HepG2 (cell line): ENCODE measurements at regions not wholly inside any gene's neighbourhood (a gene's known extent, or its start where the extent isn't known, plus 50 kb on each side); places are given as distances from the start of the nearest gene placed in this dataset.

Experiments used
- HMG20A ChIP-seq: IDR thresholded peaks from 2 replicates; pipeline ENCODE4 v1.6.1; 2016; ENCODE audit warnings: borderline replicate concordance
- NFIC ChIP-seq: IDR thresholded peaks from 2 replicates; pipeline ENCODE4 v1.6.1; 2012; ENCODE audit warnings: mild to moderate bottlenecking, low read length, inconsistent platforms
- NONO ChIP-seq, 2 experiments: fragments of 450-650 bp in 1 of 2; sonication (generic) in 1 of 2; formaldehyde crosslinking in 1 of 2; IDR thresholded peaks in 1 of 2; conservative IDR thresholded peaks in 1 of 2; 2 replicates each; pipeline versions ENCODE4 v1.6.1 to v1.8.0; 2017 to 2022; ENCODE audit warnings: mild to moderate bottlenecking in 1 of 2, missing genetic modification reagents in 1 of 2, moderate library complexity in 1 of 2
- RAD51 ChIP-seq: fragments of 450-650 bp; IDR thresholded peaks from 2 replicates; pipeline ENCODE4 v1.6.1; 2016; ENCODE audit warnings: borderline replicate concordance
- SRF ChIP-seq: IDR thresholded peaks from 2 replicates; pipeline ENCODE4 v1.6.1; 2011; ENCODE audit warnings: mild to moderate bottlenecking, low read depth, low read length, moderate library complexity
- ZNF609 ChIP-seq: sonication (generic); formaldehyde crosslinking; IDR thresholded peaks from 2 replicates; pipeline ENCODE4 v1.4.0; 2020; ENCODE audit warnings: mild to moderate bottlenecking, missing genetic modification reagents, borderline replicate concordance
- ZNF646 ChIP-seq: sonication (generic); formaldehyde crosslinking; IDR thresholded peaks from 2 replicates; pipeline ENCODE4 v1.9.0; 2021; ENCODE audit warnings: mild to moderate bottlenecking, missing genetic modification reagents
- TF ChIP-seq, protein P1 (sequence below): sonication (generic); formaldehyde crosslinking; IDR thresholded peaks from 2 replicates; pipeline ENCODE4 v1.5.0; 2020; ENCODE audit warnings: missing genetic modification reagents
- TF ChIP-seq, protein P2 (sequence below): IDR thresholded peaks from 2 replicates; pipeline ENCODE4 v1.4.0; 2020; ENCODE audit warnings: mild to moderate bottlenecking, missing genetic modification reagents
- TF ChIP-seq, protein P3 (sequence below): sonication (generic); formaldehyde crosslinking; IDR thresholded peaks from 2 replicates; pipeline ENCODE4 v1.8.1; 2023; ENCODE audit warnings: mild to moderate bottlenecking, moderate library complexity, missing genetic modification reagents

GRCh38 chr15:53416219-53416940, 343.1 kb downstream of the WDR72 start (continued):
- TF ChIP-seq NONO (IDR thresholded peaks at IDR 0.05): no peak
- no peak for TF ChIP-seq NONO (CRISPR knock-in tag; conservative IDR thresholded peaks at IDR 0.05)
- TF ChIP-seq, protein P1, sequence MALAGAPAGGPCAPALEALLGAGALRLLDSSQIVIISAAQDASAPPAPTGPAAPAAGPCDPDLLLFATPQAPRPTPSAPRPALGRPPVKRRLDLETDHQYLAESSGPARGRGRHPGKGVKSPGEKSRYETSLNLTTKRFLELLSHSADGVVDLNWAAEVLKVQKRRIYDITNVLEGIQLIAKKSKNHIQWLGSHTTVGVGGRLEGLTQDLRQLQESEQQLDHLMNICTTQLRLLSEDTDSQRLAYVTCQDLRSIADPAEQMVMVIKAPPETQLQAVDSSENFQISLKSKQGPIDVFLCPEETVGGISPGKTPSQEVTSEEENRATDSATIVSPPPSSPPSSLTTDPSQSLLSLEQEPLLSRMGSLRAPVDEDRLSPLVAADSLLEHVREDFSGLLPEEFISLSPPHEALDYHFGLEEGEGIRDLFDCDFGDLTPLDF: no peak
- TF ChIP-seq, protein P2, sequence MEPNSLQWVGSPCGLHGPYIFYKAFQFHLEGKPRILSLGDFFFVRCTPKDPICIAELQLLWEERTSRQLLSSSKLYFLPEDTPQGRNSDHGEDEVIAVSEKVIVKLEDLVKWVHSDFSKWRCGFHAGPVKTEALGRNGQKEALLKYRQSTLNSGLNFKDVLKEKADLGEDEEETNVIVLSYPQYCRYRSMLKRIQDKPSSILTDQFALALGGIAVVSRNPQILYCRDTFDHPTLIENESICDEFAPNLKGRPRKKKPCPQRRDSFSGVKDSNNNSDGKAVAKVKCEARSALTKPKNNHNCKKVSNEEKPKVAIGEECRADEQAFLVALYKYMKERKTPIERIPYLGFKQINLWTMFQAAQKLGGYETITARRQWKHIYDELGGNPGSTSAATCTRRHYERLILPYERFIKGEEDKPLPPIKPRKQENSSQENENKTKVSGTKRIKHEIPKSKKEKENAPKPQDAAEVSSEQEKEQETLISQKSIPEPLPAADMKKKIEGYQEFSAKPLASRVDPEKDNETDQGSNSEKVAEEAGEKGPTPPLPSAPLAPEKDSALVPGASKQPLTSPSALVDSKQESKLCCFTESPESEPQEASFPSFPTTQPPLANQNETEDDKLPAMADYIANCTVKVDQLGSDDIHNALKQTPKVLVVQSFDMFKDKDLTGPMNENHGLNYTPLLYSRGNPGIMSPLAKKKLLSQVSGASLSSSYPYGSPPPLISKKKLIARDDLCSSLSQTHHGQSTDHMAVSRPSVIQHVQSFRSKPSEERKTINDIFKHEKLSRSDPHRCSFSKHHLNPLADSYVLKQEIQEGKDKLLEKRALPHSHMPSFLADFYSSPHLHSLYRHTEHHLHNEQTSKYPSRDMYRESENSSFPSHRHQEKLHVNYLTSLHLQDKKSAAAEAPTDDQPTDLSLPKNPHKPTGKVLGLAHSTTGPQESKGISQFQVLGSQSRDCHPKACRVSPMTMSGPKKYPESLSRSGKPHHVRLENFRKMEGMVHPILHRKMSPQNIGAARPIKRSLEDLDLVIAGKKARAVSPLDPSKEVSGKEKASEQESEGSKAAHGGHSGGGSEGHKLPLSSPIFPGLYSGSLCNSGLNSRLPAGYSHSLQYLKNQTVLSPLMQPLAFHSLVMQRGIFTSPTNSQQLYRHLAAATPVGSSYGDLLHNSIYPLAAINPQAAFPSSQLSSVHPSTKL (CRISPR knock-in tag): peak; percentile 25; the same call in 1 of the 2 replicates
- no peak for TF ChIP-seq SRF
- no peak for TF ChIP-seq RAD51
- TF ChIP-seq NFIC: no peak
- TF ChIP-seq, protein P3, sequence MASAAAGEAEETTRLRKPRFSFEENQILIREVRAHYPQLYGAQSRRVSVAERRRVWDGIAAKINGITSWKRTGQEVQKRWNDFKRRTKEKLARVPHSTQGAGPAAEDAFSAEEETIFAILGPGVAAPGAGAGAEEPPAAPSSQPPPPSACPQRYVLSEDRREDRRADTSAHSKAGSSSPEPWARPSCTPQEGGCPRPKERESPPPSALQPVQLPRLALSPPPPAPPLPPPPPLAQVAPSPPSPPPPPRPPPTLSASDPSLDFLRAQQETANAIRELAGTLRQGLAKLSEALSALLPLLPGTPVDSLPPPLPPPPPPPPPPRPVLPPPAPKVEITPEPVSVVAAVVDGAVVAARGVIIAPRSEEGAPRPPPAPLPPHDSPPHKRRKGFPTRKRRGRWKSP: no peak
- no peak for TF ChIP-seq ZNF609 (CRISPR knock-in tag)
- TF ChIP-seq HMG20A (CRISPR knock-in tag): peak; percentile 26; the same call in 1 of the 2 replicates
- no peak for TF ChIP-seq ZNF646
